Activated CD4-positive, CD25-positive, alpha-beta regulatory T cell (primary cell): ENCODE measurements at regions not wholly inside any gene's neighbourhood (a gene's known extent, or its start where the extent isn't known, plus 50 kb on each side); places are given as distances from the start of the nearest gene placed in this dataset.

ENCODE experiments used
- DNase-seq, 4 experiments: peaks; one replicate each; lab custom pipeline; 2025; lab: John Stamatoyannopoulos, UW

- DNase-seq = no peak
These were observed 135.0 kb downstream of the NMUR2 start for GRCh38 chr5:152270096-152270495.

- no peak for DNase-seq
These were observed 135.5 kb downstream of the NMUR2 start for GRCh38 chr5:152269533-152269932.

DNA sequence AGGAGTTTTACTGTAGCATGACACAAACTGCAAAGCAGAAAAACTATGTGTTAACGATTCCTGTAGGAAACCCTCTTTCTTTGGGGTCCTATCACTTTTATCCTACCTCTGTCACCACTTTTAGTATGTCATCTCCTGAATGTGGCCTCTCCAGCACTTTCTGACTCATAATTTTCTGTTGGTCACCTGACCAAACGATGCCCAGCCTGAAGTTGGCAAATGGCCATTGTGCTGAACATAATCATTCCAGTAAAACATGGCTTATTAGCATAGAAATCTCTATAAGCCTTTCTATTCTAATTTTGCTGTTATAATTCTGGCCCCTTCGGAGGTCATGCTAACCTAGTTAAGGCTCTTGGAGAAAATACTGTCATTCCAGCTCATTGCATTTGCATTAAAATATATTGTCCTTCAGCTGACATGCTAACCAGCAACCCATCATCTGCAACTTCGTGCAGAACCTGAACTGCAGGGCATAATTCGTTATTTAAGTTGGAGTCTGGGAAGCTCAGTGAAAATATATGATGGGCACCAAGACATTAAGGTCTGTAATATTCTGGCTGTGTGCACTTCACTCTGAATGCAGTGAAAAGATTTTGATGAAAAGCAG, 140.3 kb downstream of the NMUR2 start:
- no peak for DNase-seq

DNA sequence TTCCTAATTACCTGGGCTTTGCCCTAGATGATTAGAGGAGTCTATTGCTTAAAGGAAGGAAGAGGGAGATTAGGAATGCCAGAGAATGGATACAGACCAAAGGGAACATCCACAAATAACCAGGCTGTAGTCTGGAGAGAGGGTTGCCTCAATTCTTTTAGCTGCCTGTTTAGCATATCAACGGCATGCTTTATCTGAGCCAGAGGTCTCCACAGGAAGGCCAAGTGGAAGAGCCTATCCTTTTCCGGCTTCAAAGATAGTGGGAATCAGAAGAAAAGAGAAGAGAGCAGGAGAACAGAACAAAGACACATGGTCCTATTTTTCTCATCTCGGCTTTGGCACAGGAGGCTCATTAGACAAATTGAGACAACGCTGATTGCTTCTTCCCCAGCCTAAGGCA, 142.4 kb downstream of the NMUR2 start:
- no peak for DNase-seq

- no peak for DNase-seq
These were observed 144.1 kb downstream of the NMUR2 start for GRCh38 chr5:152260940-152261339.

- DNase-seq = no peak
These were observed 145.4 kb downstream of the NMUR2 start for GRCh38 chr5:152259702-152260101.

DNA sequence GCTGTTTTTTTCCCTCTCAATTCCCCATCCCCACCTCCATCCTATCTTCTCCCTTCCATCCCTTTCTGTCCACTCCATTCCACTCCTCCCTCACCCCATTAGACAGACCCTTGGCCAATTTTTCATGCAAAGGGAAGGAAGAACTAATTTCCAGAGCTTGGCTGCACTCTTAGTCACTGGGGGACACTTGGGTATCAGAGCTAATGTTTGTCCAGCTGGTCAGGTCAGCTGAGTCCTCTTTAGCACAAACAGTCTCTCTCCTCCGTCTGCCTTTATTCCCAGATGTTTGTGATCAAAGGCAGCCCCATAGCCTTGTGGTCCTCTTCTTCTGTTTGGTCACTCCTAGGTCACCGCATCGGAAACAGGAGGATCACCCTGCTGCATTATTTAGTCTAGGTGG, 148.5 kb downstream of the NMUR2 start:
- no peak for DNase-seq

- no peak for DNase-seq
These were observed 149.7 kb downstream of the NMUR2 start for GRCh38 chr5:152255411-152255810.

DNA sequence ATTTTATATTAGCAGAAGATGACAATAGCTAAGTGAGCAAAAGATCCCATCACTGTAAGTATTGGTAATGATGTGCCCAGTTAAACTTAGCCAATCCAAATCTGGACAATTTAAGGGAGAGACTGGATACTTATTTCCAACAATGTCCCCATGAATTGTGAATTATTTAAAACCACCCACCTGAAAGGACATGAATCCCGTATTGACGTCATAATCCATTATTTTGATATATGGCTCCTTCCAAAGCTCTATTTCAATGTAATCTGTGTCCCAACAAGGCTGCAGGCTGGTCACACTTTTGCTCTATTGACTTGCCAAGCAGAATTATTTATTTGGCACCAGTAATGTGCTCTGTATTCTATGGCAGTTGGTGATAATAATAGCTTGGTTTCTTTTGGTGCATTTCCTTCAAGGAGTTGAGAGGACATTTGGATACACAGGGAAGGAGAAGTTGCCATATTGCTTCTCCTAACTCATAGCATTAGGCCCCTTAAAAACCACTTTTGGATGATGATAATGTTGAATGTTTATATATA, 157.2 kb downstream of the NMUR2 start:
- DNase-seq = no peak

- DNase-seq = no peak
These were observed 158.7 kb downstream of the NMUR2 start for GRCh38 chr5:152246401-152246800.

- no peak for DNase-seq
These were observed 167.5 kb downstream of the NMUR2 start for GRCh38 chr5:152237531-152237930.

- no peak for DNase-seq
These were observed 178.9 kb downstream of the NMUR2 start for GRCh38 chr5:152226191-152226590.

DNA sequence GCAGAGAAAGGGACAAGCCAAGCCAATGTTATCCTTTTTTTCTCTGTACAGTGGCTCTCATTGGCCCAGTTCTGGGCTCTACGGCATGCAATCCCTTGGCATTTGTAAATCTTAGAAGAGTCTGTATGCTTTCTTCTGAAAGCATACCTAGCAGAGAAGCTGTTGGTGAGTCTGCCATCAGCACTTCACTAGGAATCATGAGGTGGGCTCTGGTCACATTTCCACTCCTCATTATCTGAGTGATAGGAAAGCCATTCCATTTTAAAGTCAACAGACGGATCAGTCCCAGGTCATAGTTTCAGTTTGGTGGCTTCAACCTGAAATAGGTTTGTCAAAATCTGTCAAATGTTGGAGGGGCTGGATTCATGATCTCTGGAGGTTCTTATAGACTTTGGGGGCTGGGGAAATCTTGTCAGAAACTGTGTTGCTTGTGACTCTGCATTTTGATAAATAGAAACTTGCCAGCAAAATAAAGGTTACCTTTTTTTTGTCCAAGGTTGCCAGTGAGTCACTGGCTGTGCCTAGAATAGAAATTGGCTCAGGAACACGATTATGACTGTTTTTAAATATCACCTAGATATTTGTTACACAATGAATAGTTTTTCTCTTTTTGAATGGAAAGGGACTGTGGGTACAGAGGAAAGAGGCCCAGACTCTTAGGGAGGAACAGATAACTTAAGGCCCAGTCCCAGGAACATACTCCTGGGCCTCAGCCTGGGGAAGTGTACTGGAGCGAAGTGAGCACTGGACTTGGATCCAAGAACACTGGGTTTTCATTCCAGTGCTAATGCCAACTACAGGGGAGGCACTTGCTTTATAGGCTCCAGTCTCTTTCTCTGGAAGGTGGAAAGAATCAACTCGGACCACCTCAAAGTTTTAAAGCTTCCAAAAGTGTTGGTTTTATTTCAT, 183.1 kb downstream of the NMUR2 start:
- DNase-seq = no peak

- no peak for DNase-seq
These were observed 186.4 kb downstream of the NMUR2 start for GRCh38 chr5:152218694-152219093.

DNA sequence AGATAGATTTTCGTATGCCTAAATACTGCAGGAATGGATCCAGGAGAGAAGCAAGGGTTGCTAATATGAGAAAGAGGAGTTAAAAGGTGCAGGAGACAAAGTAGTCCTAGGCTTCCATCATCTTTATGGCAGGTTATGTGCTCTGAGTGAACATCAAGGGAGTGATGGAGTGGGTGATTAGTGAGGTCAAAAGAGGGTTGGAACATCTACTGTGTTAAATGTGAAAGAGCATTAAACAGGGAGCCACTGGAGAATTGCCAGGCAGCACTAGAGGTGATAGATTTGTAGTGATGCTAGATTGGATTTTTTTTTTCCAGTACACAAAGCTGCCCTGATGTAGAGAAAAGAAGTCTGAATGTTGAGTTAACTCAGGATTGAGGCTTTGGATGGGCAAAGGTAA, 199.3 kb downstream of the NMUR2 start:
- no peak for DNase-seq

- no peak for DNase-seq
These were observed 202.8 kb downstream of the NMUR2 start for GRCh38 chr5:152202321-152202720.

GRCh38 chr5:152193391-152194107, 211.5 kb downstream of the NMUR2 start:
- no peak for DNase-seq

DNA sequence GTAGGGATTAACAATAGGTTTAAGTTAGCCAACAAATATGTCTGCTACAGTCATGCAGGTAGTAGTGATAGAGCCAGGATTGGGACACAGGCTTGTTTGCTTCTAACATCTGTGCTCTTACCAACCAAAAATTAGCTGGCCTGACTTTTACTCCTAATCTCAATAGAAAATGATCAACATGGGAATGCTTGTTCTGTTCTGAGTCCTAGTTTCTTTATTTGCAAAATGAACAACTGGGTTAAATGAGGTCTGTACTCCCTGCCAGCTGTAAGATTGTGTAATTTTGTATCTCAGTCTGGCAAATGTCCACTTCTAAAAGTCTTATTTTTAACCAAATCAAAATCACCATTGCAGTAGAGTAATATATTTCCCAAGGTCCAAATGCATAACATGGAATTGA, 216.8 kb downstream of the NMUR2 start:
- no peak for DNase-seq

DNA sequence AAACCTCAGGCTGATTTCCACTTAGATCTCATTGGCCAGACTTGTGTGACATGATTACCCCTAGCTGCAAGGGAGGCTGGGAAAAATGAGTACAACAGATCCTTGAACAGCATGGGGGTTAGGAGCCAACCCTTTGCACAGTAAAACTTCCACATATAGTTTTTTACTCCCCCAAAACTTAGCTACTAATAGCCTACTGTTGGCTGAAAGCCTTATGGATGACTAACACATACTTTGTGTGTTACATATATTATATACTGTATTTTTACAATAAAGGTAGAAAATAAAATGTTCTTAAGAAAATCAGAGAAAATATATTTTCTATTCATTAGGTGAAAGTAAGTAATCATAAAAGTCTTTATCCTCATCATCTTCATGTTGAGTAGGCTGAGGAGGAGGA, 217.4 kb downstream of the NMUR2 start:
- DNase-seq = no peak

- DNase-seq = no peak
These were observed 219.4 kb downstream of the NMUR2 start for GRCh38 chr5:152185547-152186245.

GRCh38 chr5:152184266-152184665, 220.8 kb downstream of the NMUR2 start:
- no peak for DNase-seq

- DNase-seq = no peak
These were observed 223.6 kb downstream of the NMUR2 start for GRCh38 chr5:152181461-152181860.
